ENCODE measurements at regions not wholly inside any gene's neighbourhood (a gene's known extent, or its start where the extent isn't known, plus 50 kb on each side); places are given as distances from the start of the nearest gene placed in this dataset.

GRCh38 chr13:61725806-61726205 is 310.2 kb upstream of the PCDH20 start:
- no peak for DNase-seq

DNA sequence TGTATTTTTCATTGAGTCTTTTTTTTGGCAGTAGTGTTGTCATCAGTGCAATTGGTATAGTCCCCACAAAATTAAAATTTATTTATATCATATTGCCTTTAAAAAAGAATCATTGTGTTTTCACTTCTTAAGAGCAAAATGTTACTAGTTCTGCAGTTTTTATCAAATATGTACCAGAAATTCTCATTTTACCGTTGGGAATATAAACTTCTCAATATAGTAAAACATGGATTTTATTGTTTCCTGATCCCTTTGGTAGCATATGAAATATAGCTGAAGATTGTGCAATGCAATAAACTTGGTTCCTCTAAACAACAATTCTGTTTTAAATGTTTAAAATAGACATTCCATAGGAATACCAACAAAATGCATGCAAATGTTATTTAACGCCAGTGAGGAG is 306.5 kb upstream of the PCDH20 start:
- DNase-seq: no peak

DNA sequence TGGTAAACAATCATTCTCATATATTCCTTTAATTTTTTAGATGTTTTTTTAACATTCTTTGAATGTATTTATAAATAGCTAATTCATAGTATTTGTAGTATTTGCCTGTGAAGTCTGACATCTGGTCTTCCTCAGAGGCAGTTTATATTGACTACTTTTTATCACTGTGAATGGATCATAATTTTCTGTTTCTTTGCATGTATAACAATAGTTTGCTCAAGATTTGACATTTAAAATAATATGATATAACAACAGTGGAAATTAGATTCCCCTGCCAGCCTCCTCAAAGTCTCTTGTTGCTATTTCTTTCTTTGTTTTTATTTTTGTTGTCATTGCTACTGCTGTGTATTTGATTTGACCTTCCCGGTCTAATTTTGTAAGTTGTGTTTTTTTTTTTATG is 297.0 kb upstream of the PCDH20 start:
- DNase-seq: no peak

GRCh38 chr13:61709258-61709657 is 293.6 kb upstream of the PCDH20 start:
- no peak for DNase-seq

- no peak for DNase-seq
Observed at GRCh38 chr13:61706899-61707298, 291.2 kb upstream of the PCDH20 start.

- DNase-seq: peak in 1 of 2 experiments; percentile 48
Observed at GRCh38 chr13:61700620-61701019, 285.0 kb upstream of the PCDH20 start.

GRCh38 chr13:61700181-61700580 is 284.5 kb upstream of the PCDH20 start:
- peak in 1 of 2 experiments; percentile 48 for DNase-seq

- DNase-seq: no peak
Observed at GRCh38 chr13:61696676-61697075, 281.0 kb upstream of the PCDH20 start.

DNA sequence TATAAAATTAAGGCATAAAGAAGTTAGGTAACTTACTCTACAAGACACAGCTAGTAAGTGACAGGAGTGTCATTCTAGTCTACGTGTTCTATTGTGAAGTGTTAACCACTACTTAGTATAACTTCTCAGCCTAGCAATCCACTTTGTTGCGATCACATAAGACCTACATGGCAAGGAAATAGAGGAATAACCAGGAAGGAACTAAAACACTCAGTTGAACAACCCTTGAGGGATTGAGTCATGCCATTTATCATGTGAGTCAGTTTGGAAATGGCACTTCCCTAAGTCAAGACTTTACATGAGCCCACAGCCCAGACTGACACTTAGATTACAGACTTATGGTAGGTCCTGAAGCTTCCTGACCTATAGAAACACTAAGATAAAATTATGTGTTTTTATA is 279.5 kb upstream of the PCDH20 start:
- no peak for DNase-seq

- no peak for DNase-seq
Observed at GRCh38 chr13:61692691-61693090, 277.0 kb upstream of the PCDH20 start.

DNA sequence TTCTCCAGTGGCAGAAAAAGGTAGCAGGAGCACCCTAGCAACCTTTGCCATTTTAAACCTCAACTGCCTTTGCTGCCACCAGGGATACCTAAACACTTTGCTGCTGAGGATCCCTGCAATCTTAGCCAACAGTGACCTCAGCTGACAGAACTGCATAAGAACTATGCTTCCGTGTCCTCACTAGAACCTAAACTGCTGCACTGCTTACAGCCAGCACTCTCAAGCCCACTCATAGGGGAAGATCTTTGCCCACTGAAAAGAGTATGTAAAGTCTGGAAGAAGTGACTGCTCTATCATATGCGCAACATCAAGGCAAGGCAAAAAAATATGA is 270.0 kb upstream of the PCDH20 start:
- peak in 1 of 2 experiments; percentile 8 for DNase-seq

DNA sequence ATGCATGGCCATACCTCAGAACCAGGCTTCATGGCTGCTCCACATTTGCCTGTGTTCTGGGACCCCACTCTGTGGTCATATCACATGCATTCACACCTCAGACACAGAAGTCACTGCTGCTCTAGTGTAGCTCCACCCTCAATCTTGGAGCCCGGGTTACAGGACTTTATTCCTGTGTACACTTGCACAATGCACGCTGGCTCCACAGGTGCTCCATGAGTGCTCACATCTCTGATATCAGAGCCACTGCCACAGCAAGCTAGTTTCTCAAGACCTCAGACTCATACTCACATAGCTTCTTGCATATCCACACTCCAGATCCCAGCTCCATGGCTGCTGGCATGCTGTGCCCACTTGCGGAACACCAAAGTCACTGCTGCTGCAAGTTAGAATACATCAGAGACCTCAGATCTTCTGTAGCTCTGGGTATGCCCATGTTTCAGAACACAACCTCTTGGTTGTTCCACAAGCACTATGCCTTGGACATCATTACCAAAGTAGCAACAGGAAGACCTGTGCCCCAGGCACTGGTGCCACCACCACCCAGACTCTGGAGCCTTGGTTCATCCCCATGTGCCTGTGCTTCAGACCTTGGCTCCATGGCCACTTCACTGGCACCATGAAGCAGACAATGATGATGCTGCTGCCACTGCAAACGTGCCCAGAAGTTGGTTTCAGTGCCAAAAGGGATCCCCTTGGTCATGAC is 269.5 kb upstream of the PCDH20 start:
- DNase-seq: no peak

DNA sequence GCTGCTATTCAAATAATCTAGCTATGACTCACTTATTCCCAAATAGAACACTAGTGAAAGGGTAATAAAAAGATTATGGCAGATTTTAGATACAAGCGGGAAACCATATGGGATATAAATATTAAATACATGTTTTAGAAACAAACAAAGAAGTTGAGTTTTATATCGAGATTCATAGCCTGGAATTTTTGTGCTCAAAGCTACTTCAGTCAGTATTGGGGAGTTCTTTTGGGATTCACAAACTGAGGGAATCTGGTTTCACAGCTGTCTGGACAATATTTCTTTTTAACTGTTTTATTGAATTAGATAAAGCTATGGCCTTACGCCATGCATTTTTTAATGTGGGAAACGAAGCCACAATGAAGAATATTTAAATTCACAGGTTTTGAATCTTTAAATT is 257.1 kb upstream of the PCDH20 start:
- DNase-seq: no peak

GRCh38 chr13:61670384-61671161 is 254.9 kb upstream of the PCDH20 start:
- DNase-seq: no peak

DNA sequence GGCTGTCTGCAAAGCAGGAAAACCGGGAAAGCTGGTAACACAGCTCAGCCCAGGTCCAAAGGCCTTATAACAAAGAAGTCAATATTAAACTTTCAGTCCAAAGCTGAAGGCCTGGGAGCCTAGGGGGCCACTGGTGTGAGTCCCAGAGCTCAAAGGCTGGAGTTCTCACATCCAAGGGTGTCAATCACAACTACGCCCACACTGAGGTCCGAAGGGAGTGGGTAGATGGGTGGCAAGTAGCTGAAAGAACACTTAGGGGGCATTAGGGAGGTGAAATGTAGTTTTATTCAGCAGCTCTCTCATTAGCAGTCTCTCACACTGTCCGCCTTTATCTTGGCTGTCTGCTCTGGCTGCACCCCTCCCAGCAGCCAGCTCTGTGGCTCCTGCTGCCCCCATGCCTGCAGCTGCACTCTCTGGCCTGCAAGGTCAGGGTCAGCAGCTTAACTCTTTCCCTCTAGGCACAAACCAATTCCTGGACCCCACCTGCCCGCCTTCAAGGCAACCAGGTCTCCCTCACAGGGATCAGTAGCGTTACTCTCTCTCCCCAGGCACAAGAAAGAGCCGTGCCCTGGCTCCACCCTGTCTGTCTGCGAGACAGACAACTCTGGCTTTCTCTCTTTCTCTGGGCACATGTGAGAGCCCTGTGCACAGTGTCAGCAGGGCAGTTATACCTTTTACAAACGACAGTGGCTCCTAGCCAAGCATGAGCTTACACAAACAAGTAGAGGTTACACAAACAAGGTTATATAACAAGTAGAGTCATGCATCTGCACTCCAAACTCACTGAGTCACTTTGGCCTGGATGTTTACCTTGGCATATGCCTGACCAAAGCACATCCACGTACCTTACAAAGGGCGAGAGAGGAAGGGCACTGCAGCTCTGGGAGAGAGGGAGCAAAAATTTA is 249.4 kb upstream of the PCDH20 start:
- DNase-seq: no peak

GRCh38 chr13:61654481-61654880 is 238.8 kb upstream of the PCDH20 start:
- DNase-seq: no peak

DNA sequence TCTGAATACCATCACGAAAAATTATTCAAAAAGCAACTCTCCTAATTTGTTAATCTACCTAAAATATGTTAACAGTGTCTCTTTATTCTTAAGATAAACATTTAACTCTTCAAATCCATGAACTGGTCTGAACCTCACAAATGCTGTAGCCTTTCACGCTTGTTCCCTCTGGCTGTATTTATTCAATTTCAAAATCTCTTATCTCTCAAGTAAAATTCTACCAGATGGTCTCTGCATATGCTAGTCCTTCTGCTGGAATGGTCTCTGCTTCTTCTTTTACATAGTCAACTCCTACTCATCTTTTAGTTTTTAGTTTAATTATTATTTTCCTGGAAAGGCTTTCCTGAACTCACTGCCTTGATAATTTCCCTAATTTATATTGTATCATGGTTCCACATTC is 232.9 kb upstream of the PCDH20 start:
- DNase-seq: no peak

- DNase-seq: no peak
Observed at GRCh38 chr13:61612192-61612591, 196.5 kb upstream of the PCDH20 start.

GRCh38 chr13:61608138-61608537 is 192.5 kb upstream of the PCDH20 start:
- no peak for DNase-seq

DNA sequence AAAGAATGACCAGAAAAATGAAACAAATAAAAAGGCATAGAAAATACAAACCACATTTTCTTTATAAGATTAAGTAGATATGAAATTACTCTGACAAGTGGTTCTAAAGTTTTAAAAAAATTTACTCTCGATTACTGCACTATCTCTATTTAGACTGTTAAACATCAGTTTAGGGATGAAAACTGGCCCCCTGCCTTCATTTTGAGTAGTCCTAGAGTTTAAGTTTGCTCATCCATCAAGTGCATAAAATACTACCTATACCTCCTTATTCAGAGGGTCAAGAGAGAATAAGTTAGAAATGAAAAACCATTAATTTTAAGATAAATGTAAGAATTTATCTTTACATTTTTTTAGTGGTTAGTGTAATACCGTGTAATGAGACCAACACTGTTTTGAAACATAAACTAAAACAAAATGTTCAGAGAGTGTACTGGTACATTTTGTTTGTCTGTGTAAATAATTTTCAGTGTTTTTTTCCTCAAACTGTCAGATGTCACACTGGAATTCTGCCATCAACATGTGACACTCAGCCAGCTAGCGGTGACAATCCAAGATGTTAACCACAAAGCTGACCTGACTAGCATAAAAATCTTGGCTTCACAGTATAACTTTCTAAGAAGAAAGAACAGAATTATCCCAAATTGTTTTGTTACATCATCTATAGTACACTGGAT is 184.8 kb upstream of the PCDH20 start:
- DNase-seq: no peak

GRCh38 chr13:61592489-61592888 is 176.8 kb upstream of the PCDH20 start:
- no peak for DNase-seq

DNA sequence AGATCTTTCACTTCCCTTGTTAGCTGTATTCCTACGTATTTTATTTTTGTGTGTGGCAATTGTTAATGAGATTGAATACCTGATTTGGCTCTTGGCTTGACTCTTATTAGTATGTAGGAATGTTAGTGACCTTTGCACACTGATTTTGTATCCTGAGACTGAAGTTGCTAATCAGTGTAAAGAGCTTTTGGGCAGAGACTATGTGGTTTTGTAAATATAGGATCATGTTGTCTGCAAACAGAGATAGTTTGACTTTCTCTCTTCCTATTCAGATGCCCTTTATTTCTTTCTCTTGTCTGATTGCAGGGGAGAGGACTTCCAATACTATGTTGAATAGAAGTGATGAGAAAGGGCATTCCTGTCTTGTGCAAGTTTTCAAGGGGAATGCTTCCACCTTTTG is 160.3 kb upstream of the PCDH20 start:
- DNase-seq: no peak

GRCh38 chr13:61563645-61564044 is 148.0 kb upstream of the PCDH20 start:
- DNase-seq: no peak

Data from NCI-H1930 (cell line).